ENCODE measurements at regions not wholly inside any gene's neighbourhood (a gene's known extent, or its start where the extent isn't known, plus 50 kb on each side); places are given as distances from the start of the nearest gene placed in this dataset.

- in situ Hi-C loops (cut with HindIII; ENCODE audit: low pct_ligation_motif_present, low sequenced_read_pairs) = no loop called here
- Histone ChIP-seq H3K4me3 (ENCODE audit: low read depth, low read length) (no peak overlapping the region), H3K27me3 (replicated peaks) (no peaks in the 10 kb centered on the region), H3K36me3 (replicated peaks) (no peaks in the 10 kb centered on the region), H3K27ac (no peak overlapping the region)
- no peak for DNase-seq
- no peak for TF ChIP-seq CTCF (IDR thresholded peaks at IDR 0.05; ENCODE audit: low read depth, low read length, missing control alignments)
These were observed 53.2 kb upstream of the PJA1 start for GRCh38 chrX:69218407-69218997.

- TF ChIP-seq CTCF (IDR thresholded peaks at IDR 0.05; ENCODE audit: low read depth, low read length, missing control alignments) = no peak
- Histone ChIP-seq H3K36me3 (replicated peaks) (no peaks in the 10 kb centered on the region), H3K27ac (no peak overlapping the region), H3K4me3 (ENCODE audit: low read depth, low read length) (no peak overlapping the region), H3K27me3 (replicated peaks) (no peaks in the 10 kb centered on the region)
- in situ Hi-C loops (cut with HindIII; ENCODE audit: low pct_ligation_motif_present, low sequenced_read_pairs) = no loop called here
- DNase-seq = no peak
These were observed 51.7 kb upstream of the PJA1 start for GRCh38 chrX:69216911-69217310.

GRCh38 chrX:69216446-69216845 is 51.2 kb upstream of the PJA1 start:
- no peaks in the 10 kb centered on the region for H3K36me3 ChIP-seq (replicated peaks)
- TF ChIP-seq CTCF (IDR thresholded peaks at IDR 0.05; ENCODE audit: low read depth, low read length, missing control alignments) = no peak
- in situ Hi-C loops (cut with HindIII; ENCODE audit: low pct_ligation_motif_present, low sequenced_read_pairs) = no loop called here
- no peaks in the 10 kb centered on the region for H3K27me3 ChIP-seq (replicated peaks)
- no peak for DNase-seq
- no peak overlapping the region for H3K4me3 ChIP-seq (ENCODE audit: low read depth, low read length)
- H3K27ac ChIP-seq = no peak overlapping the region

GRCh38 chrX:69215161-69215875 is 50.1 kb upstream of the PJA1 start:
- no peaks in the 10 kb centered on the region for H3K27me3 ChIP-seq (replicated peaks)

More at GRCh38 chrX:69215161-69215875, 50.1 kb upstream of the PJA1 start:
- no peak overlapping the region for H3K4me3 ChIP-seq (ENCODE audit: low read depth, low read length)
- H3K27ac ChIP-seq = no peak overlapping the region
- no peak for DNase-seq
- no peaks in the 10 kb centered on the region for H3K36me3 ChIP-seq (replicated peaks)
- TF ChIP-seq CTCF (IDR thresholded peaks at IDR 0.05; ENCODE audit: low read depth, low read length, missing control alignments) = no peak
- in situ Hi-C loops (cut with HindIII; ENCODE audit: low pct_ligation_motif_present, low sequenced_read_pairs) = no loop called here
